CD4-positive, alpha-beta T cell treated with Interleukin-4 for 4 hours (primary cell): ENCODE measurements at regions not wholly inside any gene's neighbourhood (a gene's known extent, or its start where the extent isn't known, plus 50 kb on each side); places are given as distances from the start of the nearest gene placed in this dataset.
"Not testable (repeated sequence)": the region's sequence is repeated elsewhere in the genome, so short reads cannot be mapped to it uniquely, and the experiment has no call there.

ENCODE experiments used
- DNase-seq: peaks from one replicate; pipeline ENCODE4 v3.0.0-alpha.2; 2020

- no peak for DNase-seq
Observed at GRCh38 chr12:46617167-46617566, 208.6 kb downstream of the SLC38A4 start.

DNA sequence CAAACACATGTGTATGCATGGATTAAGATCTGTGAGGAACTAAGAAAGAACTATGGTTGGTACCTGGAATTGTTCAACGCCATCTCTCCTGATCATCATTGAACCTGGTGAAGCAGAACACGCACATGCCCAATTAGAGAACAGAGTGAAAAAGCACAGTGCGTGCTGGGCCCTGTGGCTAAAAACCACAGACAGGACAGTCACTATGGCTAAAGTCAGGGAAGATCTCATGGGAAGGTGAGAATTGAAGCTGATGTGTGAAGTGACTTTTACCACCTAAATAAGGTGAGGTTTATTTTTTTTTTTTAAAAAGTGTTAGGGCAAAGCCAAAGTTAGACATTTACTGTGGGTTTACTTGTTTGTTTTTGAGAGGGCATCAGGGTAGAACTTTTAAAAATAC lies 215.0 kb downstream of the SLC38A4 start:
- DNase-seq, result no peak

DNA sequence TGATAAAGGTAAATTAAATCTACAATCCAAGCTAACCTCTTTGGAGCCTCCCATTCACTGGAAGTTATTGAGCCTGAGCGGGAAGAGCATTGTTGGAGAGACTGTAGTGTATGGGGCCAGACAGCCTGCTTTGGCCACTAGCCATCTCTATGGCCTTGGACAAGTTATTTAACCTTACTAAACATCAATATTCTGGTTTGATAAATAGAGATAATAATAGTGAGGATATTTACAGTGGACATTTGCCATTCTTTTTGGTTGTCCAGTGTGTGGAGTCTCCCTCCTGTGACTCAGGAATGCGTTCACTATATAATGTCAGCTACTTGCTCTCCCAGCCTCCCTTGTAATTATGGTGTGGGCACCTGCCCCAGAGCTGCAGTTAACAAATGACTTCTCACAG lies 216.1 kb downstream of the SLC38A4 start:
- DNase-seq, result no peak

DNA sequence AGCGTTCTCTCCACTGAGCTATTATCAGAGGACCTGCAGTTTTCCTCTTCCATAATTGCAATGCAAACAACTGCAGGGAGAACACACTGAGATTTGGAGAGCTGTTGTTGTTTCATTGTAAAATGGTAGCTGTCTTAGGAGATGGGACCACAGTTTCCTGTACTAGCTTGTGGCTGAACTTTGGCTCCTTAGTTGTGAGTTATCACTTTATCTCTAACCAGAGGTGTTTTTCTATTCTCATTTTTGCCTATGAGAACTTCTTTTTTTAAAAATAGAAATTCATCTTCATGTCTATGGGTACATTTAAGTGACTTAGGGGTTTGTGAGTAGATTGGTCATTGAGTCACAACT lies 216.5 kb downstream of the SLC38A4 start:
- peak; percentile 34 for DNase-seq

- DNase-seq, result no peak
Observed at GRCh38 chr12:46608431-46609272, 217.1 kb downstream of the SLC38A4 start.

- no peak for DNase-seq
Observed at GRCh38 chr12:46604684-46605083, 221.1 kb downstream of the SLC38A4 start.

GRCh38 chr12:46603776-46604456 lies 221.9 kb downstream of the SLC38A4 start:
- DNase-seq, result no peak

GRCh38 chr12:46602474-46602873 lies 223.3 kb downstream of the SLC38A4 start:
- no peak for DNase-seq

DNA sequence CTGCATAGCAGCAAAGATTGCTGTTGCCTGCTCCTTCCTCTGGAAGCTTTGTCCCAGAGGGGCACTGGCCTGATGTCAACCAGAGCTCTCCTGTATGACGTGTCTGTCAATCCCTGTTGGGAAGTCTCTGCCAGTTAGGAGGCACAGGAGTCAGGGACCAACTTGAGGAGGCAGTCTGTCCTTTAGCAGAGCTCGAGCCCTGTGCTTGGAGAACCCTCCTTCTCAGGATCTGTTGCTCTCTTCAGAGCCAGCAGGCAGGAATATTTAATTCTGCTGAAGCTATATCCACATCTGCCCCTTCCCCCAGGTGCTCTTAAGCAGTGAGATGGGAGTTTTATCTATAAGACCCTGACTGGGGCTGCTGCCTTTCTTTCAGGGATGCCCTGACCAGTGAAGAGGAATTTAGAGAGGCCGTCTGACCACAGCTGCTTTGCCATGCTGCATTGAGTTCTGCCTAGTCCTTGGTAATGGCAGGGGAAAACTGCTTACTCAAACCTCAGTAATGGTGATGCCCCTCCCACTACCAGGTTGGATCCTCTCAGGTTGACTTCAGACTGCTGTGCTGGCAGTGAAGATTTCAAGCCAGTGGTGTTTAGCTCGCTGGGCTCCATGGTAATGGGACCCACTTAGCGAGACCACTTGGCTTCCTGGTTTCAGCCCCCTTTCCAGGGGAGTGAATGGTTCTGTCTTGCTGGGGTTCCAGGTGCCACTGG lies 218.6 kb upstream of the SLC38A2 start:
- no peak for DNase-seq

DNA sequence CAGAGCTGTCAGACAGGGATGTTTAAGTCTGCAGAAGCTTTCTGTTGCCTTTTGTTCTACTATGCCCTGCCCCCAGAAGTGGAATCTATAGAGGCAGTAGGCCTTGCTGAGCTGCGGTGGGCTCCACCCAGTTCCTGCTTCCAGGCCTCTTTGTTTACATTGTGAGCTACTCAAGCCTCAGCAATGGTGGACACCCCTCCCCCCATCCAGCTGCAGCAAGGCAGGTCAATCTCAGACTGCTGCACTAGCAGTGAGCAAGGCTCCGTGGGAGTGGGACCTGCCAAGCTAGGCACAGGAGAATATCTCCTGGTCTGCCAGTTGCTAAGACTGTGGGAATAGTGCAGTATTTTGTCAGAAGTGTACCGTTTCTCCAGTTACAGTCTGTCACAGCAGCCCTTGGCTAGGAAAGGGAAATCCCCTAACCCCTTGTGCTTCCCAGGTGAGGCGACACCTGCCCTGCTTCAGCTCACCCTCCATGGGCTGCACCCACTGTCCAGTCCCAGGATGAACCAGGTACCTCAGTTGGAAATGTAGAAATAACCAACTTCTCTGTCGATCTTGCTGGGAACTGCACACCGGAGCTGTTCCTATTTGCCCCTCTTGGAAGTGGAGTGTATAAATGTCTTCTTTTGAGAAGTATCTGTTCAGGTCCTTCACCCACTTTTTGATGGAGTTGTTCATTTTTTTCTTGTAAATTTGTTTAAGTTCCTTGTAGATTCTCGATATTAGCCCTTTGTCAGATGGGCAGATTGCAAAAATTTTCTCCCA lies 213.5 kb upstream of the SLC38A2 start:
- DNase-seq, result peak; percentile 46

DNA sequence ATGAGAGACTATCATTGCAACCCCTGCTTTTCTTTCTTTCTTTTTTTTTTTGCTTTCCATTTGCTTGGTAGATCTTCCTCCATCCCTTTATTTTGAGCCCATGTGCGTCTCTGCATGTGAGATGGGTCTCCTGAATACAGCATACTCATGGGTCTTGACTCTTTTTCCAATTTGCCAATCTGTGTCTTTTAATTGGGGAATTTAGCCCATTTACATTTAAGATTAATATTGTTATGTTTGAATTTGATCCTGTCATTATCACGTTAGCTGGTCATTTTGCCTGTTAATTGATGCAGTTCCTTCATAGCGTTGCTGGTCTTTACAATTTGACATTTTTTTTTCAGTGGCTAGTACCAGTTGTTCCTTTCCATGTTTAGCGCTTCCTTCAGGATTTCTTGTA lies 211.5 kb upstream of the SLC38A2 start:
- not testable (repeated sequence) for DNase-seq

DNA sequence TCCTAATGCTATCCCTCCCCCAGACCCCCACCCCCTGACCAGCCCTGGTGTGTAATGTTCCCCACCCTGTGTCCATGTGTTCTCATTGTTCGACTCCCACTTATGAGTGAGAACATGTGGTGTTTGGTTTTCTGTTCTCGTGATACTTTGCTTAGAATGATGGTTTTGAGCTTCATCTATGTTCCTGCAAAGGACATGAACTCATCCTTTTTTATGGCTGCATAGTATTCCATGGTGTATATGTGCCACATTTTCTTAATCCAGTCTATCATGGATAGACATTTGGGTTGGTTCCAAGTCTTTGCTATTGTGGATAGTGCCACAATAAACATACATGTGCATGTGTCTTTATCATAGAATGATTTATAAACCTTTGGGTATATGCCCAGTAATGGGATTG lies 209.4 kb upstream of the SLC38A2 start:
- DNase-seq, result not testable (repeated sequence)

DNA sequence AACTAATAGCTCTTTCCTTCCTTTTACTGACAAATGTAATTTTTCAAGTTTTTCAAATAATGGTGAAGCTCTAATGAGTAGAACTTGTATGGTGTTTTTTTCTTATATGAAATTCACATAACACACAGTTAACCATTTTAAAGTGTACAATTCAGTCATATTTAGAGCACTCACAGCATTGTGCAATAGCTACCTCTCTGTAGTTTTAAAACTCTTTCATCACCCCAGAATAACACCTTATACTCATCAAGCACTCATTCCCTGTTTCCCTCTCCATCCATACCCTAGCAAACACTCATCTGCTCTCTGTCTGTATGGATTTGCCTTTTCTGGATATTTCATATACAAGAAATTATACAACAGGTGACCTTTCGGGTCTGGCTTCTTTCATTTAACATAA lies 207.9 kb upstream of the SLC38A2 start:
- DNase-seq, result no peak

- DNase-seq, result no peak
Observed at GRCh38 chr12:46579474-46579873, 206.9 kb upstream of the SLC38A2 start.

- DNase-seq, result no peak
Observed at GRCh38 chr12:46578190-46578982, 205.8 kb upstream of the SLC38A2 start.

DNA sequence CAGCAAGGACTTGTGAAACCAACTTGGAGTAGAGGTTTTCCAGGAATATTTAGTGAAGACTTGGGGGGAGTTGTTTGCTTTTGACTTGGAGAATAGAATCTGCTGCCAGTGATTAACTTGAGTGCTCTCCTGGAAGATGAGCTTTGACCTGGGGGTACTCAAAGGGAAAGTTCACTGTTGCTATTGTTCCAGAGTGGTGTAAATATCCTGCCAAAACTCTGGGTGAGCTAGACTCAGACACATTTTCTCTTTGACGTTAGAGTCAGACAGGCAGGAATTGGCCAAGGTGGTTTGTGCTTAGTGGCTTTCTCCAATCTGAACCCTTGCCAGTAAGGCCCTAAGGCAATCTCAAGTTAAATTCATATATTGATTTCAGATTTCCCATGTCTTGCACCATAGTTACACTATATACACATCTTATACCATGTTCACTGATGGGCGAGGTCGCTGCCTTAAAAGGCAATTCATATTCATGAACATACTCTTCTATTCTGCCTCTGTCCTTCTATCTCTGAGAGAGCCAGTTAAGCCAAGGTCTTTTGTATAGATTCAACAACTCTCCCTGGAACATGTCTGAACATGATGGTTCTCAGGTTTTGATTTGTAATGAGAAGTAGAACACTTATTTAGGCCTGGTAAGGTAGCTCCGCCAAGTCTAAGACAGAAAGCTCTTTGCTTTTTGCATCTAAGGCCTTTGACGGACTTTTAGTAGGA lies 204.6 kb upstream of the SLC38A2 start:
- no peak for DNase-seq

DNA sequence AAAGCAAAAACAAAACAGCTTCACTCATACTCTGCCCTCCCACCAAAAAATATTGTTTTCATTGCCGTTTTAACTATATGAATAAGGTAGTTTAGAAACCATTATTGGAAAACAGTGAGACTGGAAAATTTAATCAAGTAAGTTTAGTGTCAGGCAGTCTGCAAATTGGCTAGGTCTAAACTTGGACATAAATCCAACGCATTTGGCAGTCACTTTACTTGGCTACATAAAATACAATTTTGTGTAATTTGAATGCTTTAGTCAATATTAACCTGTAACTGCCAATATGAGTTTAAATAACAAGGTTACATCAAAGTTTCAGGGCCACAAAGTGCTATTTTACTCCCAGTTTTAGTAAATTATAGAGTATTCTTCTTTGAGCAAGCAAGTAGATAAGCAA lies 202.3 kb upstream of the SLC38A2 start:
- no peak for DNase-seq

DNA sequence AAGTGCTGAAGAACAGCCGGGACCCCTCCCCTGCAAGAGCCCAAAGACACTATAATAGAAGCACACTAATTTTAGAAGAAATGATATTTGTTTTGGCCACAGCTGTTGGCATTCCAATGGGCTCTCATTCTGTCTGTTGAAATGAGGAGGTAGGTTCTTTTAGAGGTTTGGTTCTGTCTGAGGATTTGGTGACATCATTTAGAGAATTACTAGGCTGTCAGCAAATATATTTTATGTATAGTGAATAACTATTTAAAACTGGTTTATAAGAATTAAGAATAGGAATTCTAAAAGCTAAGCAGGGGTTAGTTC lies 200.7 kb upstream of the SLC38A2 start:
- DNase-seq, result no peak

GRCh38 chr12:46572644-46573346 lies 200.2 kb upstream of the SLC38A2 start:
- DNase-seq, result no peak

DNA sequence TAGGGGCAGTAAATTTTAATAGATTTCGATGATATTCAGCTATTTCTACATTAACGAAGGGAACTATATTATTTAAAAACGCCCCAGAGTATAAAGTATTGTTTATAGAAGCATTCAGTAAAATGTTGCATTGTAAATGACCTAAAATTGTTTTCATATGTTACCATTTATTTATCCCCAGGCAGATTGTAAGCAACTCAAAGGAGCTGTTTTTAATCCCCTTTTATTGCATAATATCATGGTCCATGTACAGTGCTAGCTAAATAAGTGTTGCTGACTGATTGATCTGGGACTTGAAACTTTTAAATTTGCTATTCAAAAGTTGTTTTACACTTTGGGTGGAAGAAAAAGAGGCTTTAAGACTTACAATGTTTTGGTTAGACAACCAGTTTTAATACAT lies 199.0 kb upstream of the SLC38A2 start:
- no peak for DNase-seq

DNA sequence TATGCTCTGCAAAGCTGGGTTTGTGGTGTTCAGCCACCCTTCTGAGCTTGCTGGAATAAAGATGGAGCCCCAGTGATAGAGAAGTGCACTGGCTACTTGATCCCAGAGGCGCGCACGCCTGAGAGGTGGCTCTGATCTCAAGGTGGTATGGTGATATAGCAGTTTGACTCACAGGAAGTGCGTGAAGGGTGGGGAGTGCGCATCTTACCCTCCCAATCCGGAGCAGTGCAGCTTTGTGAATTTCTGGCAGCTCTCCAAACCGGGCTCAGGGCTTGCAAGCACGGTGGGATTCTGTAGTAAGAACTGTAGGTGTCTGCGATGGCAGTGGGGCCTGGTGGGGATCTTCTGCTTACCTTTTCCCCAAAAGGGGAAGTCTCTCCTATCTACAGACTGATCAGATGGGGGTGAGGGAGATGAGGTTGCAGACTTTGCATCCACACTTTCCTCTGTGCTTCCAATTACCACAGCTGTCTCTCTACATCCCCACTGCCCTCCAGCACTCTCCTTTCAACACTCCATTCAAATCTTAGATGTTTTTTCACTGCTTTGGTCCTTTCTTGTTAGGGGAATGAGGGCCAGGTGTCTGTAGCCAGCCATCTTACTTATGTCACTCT lies 197.4 kb upstream of the SLC38A2 start:
- DNase-seq, result no peak
